HEK293T (cell line): ENCODE measurements at regions not wholly inside any gene's neighbourhood (a gene's known extent, or its start where the extent isn't known, plus 50 kb on each side); places are given as distances from the start of the nearest gene placed in this dataset.

Source experiments
- ARNT ChIP-seq: fragments of 450-650 bp; IDR thresholded peaks from 2 replicates; pipeline ENCODE4 v1.6.1; 2017; ENCODE audit warnings: mild to moderate bottlenecking
- BHLHE40 ChIP-seq: fragments of 450-650 bp; IDR thresholded peaks from 2 replicates; pipeline ENCODE4 v1.6.1; 2016; ENCODE audit warnings: mild to moderate bottlenecking, moderate library complexity, borderline replicate concordance
- FOXM1 ChIP-seq: fragments of 450-650 bp; IDR thresholded peaks from 2 replicates; pipeline ENCODE4 v1.6.1; 2017; ENCODE audit warnings: mild to moderate bottlenecking, borderline replicate concordance
- L3MBTL2 ChIP-seq: fragments of 450-650 bp; conservative IDR thresholded peaks from 2 replicates; pipeline ENCODE4 v1.6.1; 2016; ENCODE audit warnings: mild to moderate bottlenecking
- LEF1 ChIP-seq: fragments of 450-650 bp; IDR thresholded peaks from 2 replicates; pipeline ENCODE4 v1.6.1; 2017; ENCODE audit warnings: mild to moderate bottlenecking, borderline replicate concordance
- PKNOX1 ChIP-seq: fragments of 450-650 bp; IDR thresholded peaks from 2 replicates; pipeline ENCODE4 v1.6.1; 2016
- SP1 ChIP-seq: fragments of 450-650 bp; IDR thresholded peaks from 2 replicates; pipeline ENCODE4 v1.6.1; 2017
- SUZ12 ChIP-seq: fragments of 450-650 bp; IDR thresholded peaks from 2 replicates; pipeline ENCODE4 v1.6.1; 2016; ENCODE audit warnings: mild to moderate bottlenecking
- TARDBP ChIP-seq: fragments of 450-650 bp; IDR thresholded peaks from 2 replicates; pipeline ENCODE4 v1.6.1; 2016

DNA sequence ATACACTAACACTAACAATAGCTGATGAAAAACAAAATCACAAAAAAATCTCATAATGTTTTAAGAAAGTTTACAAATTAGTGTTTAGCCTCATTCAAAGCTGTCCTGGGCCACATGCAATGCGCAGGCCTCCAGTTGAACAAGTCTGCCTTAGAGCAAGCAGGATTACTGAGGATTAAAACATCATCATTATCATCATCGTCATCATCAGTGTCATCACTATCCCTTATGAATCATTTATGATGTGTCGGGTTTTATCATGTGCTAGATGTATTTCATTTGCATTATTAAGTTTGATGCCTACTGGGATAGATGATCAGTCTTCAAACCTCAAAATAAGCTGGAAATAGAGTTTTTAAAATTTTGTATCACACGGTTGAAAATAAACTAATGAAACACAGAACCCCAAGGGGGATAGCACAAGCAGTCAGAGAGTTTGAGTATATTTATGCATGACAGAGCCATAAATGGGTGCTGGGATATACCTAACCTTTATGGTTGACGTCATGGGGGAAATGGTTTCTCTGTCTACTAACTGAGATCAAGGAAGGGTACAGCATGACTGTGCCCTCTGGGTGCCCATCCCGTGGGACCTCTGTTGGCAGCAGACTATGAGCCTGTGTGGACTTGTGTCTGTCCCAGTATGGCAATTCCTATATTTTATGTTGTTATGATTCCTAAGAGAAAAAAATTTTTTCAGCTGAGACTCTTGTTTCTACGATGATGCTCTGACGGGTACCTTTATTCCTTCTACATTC, 150.3 kb upstream of the ADRA1B start:
- TF ChIP-seq FOXM1 (no peak), L3MBTL2 (no peak), TARDBP (no peak), PKNOX1 (no peak), ARNT (no peak), BHLHE40 (no peak), LEF1 (no peak), SP1 (no peak), SUZ12 (no peak)
